Keratinocyte (primary cell): ENCODE measurements at regions not wholly inside any gene's neighbourhood (a gene's known extent, or its start where the extent isn't known, plus 50 kb on each side); places are given as distances from the start of the nearest gene placed in this dataset.

Source experiments
- DNase-seq: peaks from one replicate; pipeline ENCODE4 v3.0.0-alpha.2; 2011; ENCODE audit warnings: low read depth, missing footprints, low spot score
- FAIRE-seq: peaks from 2 replicates; lab custom pipeline; 2011; peaks lifted over from hg19 to GRCh38; lab: Jason Lieb, UNC
- H2AFZ ChIP-seq: 2 replicates; pipeline ENCODE4 v1.6.0; 2012; ENCODE audit warnings: low read length, control low read depth, inconsistent platforms; ENCODE audit not compliant: control insufficient read depth
- H3K27ac ChIP-seq: 2 replicates; pipeline ENCODE4 v1.5.1; 2011; ENCODE audit warnings: low read length; ENCODE audit not compliant: control insufficient read depth, insufficient read depth
- H3K27me3 ChIP-seq: 3 replicates; pipeline ENCODE4 v1.6.0; 2011; ENCODE audit warnings: low read length; ENCODE audit not compliant: control insufficient read depth, insufficient read depth; ENCODE audit errors: extremely low read depth
- H3K36me3 ChIP-seq, 2 experiments: 2 replicates in 1 of 2; 3 replicates in 1 of 2; pipeline ENCODE4 v1.5.1; 2011; ENCODE audit warnings: low read length in 2 of 2, mild to moderate bottlenecking in 1 of 2; ENCODE audit not compliant: control insufficient read depth in 2 of 2, insufficient read depth in 2 of 2; ENCODE audit errors: extremely low read depth in 1 of 2
- H3K4me1 ChIP-seq: 3 replicates; pipeline ENCODE4 v1.5.1; 2011; ENCODE audit warnings: low read length; ENCODE audit not compliant: control insufficient read depth, insufficient read depth; ENCODE audit errors: extremely low read depth
- H3K4me2 ChIP-seq: 3 replicates; pipeline ENCODE4 v1.6.0; 2011; ENCODE audit warnings: low read depth, low read length; ENCODE audit not compliant: control insufficient read depth, insufficient read depth; ENCODE audit errors: extremely low read depth
- H3K4me3 ChIP-seq, 3 experiments: fragments of 200-600 bp in 1 of 3; sonication (generic) in 1 of 3; 2 replicates in 2 of 3; 3 replicates in 1 of 3; pipeline ENCODE4 v1.5.1; 2011 to 2016; ENCODE audit warnings: low read length in 3 of 3, mild to moderate bottlenecking in 3 of 3, control low read depth in 2 of 3, inconsistent platforms in 1 of 3, low read depth in 1 of 3, mixed read lengths in 1 of 3, mixed run types in 1 of 3, moderate library complexity in 1 of 3; ENCODE audit not compliant: control insufficient read depth in 2 of 3, insufficient read depth in 2 of 3; ENCODE audit errors: extremely low read depth in 1 of 3
- H3K79me2 ChIP-seq: 2 replicates; pipeline ENCODE4 v1.6.0; 2012; ENCODE audit warnings: low read length; ENCODE audit not compliant: control insufficient read depth, insufficient read depth
- H3K9ac ChIP-seq: 3 replicates; pipeline ENCODE4 v1.6.0; 2011; ENCODE audit warnings: low read length; ENCODE audit not compliant: control insufficient read depth, insufficient read depth; ENCODE audit errors: extremely low read depth
- H3K9me1 ChIP-seq: 3 replicates; pipeline ENCODE4 v1.6.0; 2011; ENCODE audit warnings: low read length; ENCODE audit not compliant: control insufficient read depth, insufficient read depth; ENCODE audit errors: extremely low read depth
- H3K9me3 ChIP-seq: 2 replicates; pipeline ENCODE4 v1.5.1; 2012; ENCODE audit warnings: low read depth, low read length; ENCODE audit not compliant: control insufficient read depth
- H4K20me1 ChIP-seq: 3 replicates; pipeline ENCODE4 v1.6.0; 2011; ENCODE audit warnings: low read length; ENCODE audit not compliant: control insufficient read depth, insufficient read depth; ENCODE audit errors: extremely low read depth
- EZH2 ChIP-seq: IDR thresholded peaks from one replicate; pipeline ENCODE4 v1.6.1; 2012; ENCODE audit warnings: inconsistent platforms, mild to moderate bottlenecking, low read length, moderate library complexity
- dilution Hi-C: fragments of 300-500 bp; cut with MboI; formaldehyde crosslinking; loops from one replicate; pipeline ENCODE4 v1.7.0; 2020; ENCODE audit warnings: low sequenced_read_pairs; ENCODE audit not compliant: extremely low pct_ligation_motif_present
- TF ChIP-seq, protein P1 (sequence below), 3 experiments: IDR thresholded peaks in 1 of 3; conservative IDR thresholded peaks in 1 of 3; optimal IDR thresholded peaks in 1 of 3; 2 replicates in 2 of 3; 3 replicates in 1 of 3; pipeline versions ENCODE3 to v1.5.1; 2011; ENCODE audit warnings: low read length in 3 of 3, mild to moderate bottlenecking in 3 of 3, moderate library complexity in 2 of 3, control low read depth in 1 of 3, inconsistent platforms in 1 of 3; ENCODE audit not compliant: insufficient read depth in 2 of 3; ENCODE audit errors: extremely low read depth in 1 of 3

- no peak overlapping the region for H3K27ac ChIP-seq
- H3K9me3 ChIP-seq = no peaks in the 10 kb centered on the region
- no peak overlapping the region for H3K4me2 ChIP-seq
- H3K9me1 ChIP-seq = no peaks in the 10 kb centered on the region
- H3K27me3 ChIP-seq = no peaks in the 10 kb centered on the region
- H3K79me2 ChIP-seq = no peaks in the 10 kb centered on the region
- H3K36me3 ChIP-seq = no peaks in the 10 kb centered on the region
- no peaks in the 10 kb centered on the region for H4K20me1 ChIP-seq
- DNase-seq (no peak), FAIRE-seq (no peak)
- H2AFZ ChIP-seq = no peak overlapping the region
- TF ChIP-seq, protein P1, sequence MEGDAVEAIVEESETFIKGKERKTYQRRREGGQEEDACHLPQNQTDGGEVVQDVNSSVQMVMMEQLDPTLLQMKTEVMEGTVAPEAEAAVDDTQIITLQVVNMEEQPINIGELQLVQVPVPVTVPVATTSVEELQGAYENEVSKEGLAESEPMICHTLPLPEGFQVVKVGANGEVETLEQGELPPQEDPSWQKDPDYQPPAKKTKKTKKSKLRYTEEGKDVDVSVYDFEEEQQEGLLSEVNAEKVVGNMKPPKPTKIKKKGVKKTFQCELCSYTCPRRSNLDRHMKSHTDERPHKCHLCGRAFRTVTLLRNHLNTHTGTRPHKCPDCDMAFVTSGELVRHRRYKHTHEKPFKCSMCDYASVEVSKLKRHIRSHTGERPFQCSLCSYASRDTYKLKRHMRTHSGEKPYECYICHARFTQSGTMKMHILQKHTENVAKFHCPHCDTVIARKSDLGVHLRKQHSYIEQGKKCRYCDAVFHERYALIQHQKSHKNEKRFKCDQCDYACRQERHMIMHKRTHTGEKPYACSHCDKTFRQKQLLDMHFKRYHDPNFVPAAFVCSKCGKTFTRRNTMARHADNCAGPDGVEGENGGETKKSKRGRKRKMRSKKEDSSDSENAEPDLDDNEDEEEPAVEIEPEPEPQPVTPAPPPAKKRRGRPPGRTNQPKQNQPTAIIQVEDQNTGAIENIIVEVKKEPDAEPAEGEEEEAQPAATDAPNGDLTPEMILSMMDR (optimal IDR thresholded peaks at IDR 0.05 in 1 of 3, IDR thresholded peaks at IDR 0.05 in 1 of 3, conservative IDR thresholded peaks at IDR 0.05 in 1 of 3; ENCODE audit: extremely low read depth in 1 of 3, insufficient read depth in 2 of 3, low read length in 3 of 3) = no peak
- TF ChIP-seq EZH2 = no peak
- no peak overlapping the region for H3K4me3 ChIP-seq
- dilution Hi-C loops = no loop called here
- H3K9ac ChIP-seq = no peak overlapping the region
- H3K4me1 ChIP-seq = no peaks in the 10 kb centered on the region
Measured at GRCh38 chr2:16107246-16107645, 166.9 kb downstream of the MYCN start.

- dilution Hi-C loops = no loop called here
- no peaks in the 10 kb centered on the region for H3K27me3 ChIP-seq
Measured at GRCh38 chr2:16106619-16107018, 166.3 kb downstream of the MYCN start.

More at GRCh38 chr2:16106619-16107018, 166.3 kb downstream of the MYCN start:
- TF ChIP-seq, protein P1 (optimal IDR thresholded peaks at IDR 0.05 in 1 of 3, IDR thresholded peaks at IDR 0.05 in 1 of 3, conservative IDR thresholded peaks at IDR 0.05 in 1 of 3; ENCODE audit: extremely low read depth in 1 of 3, insufficient read depth in 2 of 3, low read length in 3 of 3) = no peak
- TF ChIP-seq EZH2 = no peak
- no peak overlapping the region for H2AFZ ChIP-seq
- no peak overlapping the region for H3K27ac ChIP-seq
- no peak overlapping the region for H3K4me2 ChIP-seq
- FAIRE-seq (no peak), DNase-seq (no peak)
- no peaks in the 10 kb centered on the region for H4K20me1 ChIP-seq
- no peaks in the 10 kb centered on the region for H3K9me1 ChIP-seq
- H3K4me1 ChIP-seq = no peaks in the 10 kb centered on the region
- no peak overlapping the region for H3K9ac ChIP-seq
- no peaks in the 10 kb centered on the region for H3K79me2 ChIP-seq
- no peak overlapping the region for H3K4me3 ChIP-seq
- no peaks in the 10 kb centered on the region for H3K36me3 ChIP-seq
- H3K9me3 ChIP-seq = no peaks in the 10 kb centered on the region
